PC-3 (cell line): ENCODE measurements at regions not wholly inside any gene's neighbourhood (a gene's known extent, or its start where the extent isn't known, plus 50 kb on each side); places are given as distances from the start of the nearest gene placed in this dataset.

Experiments used
- ATAC-seq: fragments of 200-7000 bp; cut with Tn5 transposase; 2 replicates; pipeline ENCODE4 v1.9.1; 2020; ENCODE audit warnings: mild to moderate bottlenecking, moderate library complexity
- BruUV-seq: library from RNA; stranded (reverse); fragments of 400-500 nt; replicated peaks from 2 replicates; lab custom pipeline; 2021; lab: Mats Ljungman, UMichigan
- CTCF ChIA-PET: fragments of 300-600 bp; sonication (Branson Sonifier 250); formaldehyde crosslinking; loops from one replicate; lab custom pipeline; 2022; ENCODE audit warnings: antibody characterized with exemption; lab: Charles Lee
- POLR2A ChIA-PET: fragments of 300-600 bp; sonication (Branson Sonifier 250); formaldehyde crosslinking; loops from one replicate; lab custom pipeline; 2022; ENCODE audit warnings: antibody characterized with exemption; ENCODE audit not compliant: unreplicated experiment; lab: Charles Lee
- DNase-seq: peaks from one replicate; pipeline ENCODE4 v3.0.0-alpha.2; 2015
- H2AFZ ChIP-seq: fragments of 300-600 bp; sonication (generic); 2 replicates; pipeline ENCODE4 v1.6.0; 2016; ENCODE audit warnings: antibody characterized with exemption, low read length
- H3F3A ChIP-seq: fragments of 300-600 bp; sonication (generic); one replicate; pipeline ENCODE4 v1.6.0; 2017; ENCODE audit warnings: antibody characterized with exemption, low read length, control low read depth, mild to moderate bottlenecking; ENCODE audit not compliant: unreplicated experiment
- H3K27ac ChIP-seq: fragments of 300-600 bp; sonication (generic); 2 replicates; pipeline ENCODE4 v1.5.1; 2016; ENCODE audit warnings: mild to moderate bottlenecking, low read length
- H3K27me3 ChIP-seq: fragments of 300-600 bp; sonication (generic); 2 replicates; pipeline ENCODE4 v1.6.1; 2016; ENCODE audit warnings: low read length, mixed read lengths
- H3K36me3 ChIP-seq: fragments of 300-600 bp; sonication (generic); 2 replicates; pipeline ENCODE4 v1.6.1; 2016; ENCODE audit warnings: low read depth, mixed run types, low read length, mixed read lengths
- H3K4me1 ChIP-seq: fragments of 300-600 bp; sonication (generic); 2 replicates; pipeline ENCODE4 v1.5.1; 2016; ENCODE audit warnings: low read length; ENCODE audit not compliant: insufficient read depth
- H3K4me2 ChIP-seq: fragments of 300-600 bp; sonication (generic); 2 replicates; pipeline ENCODE4 v1.6.0; 2016; ENCODE audit warnings: low read length
- H3K4me3 ChIP-seq: fragments of 300-600 bp; sonication (generic); 2 replicates; pipeline ENCODE4 v1.5.1; 2016; ENCODE audit warnings: mild to moderate bottlenecking, low read length, mixed read lengths
- H3K79me2 ChIP-seq: fragments of 300-600 bp; sonication (generic); 2 replicates; pipeline ENCODE4 v1.6.1; 2017; ENCODE audit warnings: low read length, mixed read lengths
- H3K9ac ChIP-seq: fragments of 300-600 bp; sonication (generic); 2 replicates; pipeline ENCODE4 v1.6.0; 2016; ENCODE audit warnings: mild to moderate bottlenecking, low read length
- H3K9me2 ChIP-seq: fragments of 300-600 bp; sonication (generic); replicated peaks from 2 replicates; pipeline ENCODE4 v1.6.1; 2016; ENCODE audit warnings: mixed run types, low read length, mixed read lengths
- H3K9me3 ChIP-seq: fragments of 300-600 bp; sonication (generic); 2 replicates; pipeline ENCODE4 v1.6.1; 2016; ENCODE audit warnings: low read length, mixed read lengths
- H4K20me1 ChIP-seq: fragments of 300-600 bp; sonication (generic); 2 replicates; pipeline ENCODE4 v1.6.1; 2016; ENCODE audit warnings: low read length, mixed read lengths
- EZH2 ChIP-seq: fragments of 300-600 bp; sonication (generic); IDR thresholded peaks from one replicate; pipeline ENCODE4 v1.6.1; 2017; ENCODE audit warnings: antibody characterized with exemption, mild to moderate bottlenecking, low read length; ENCODE audit not compliant: unreplicated experiment
- EZH2phosphoT487 ChIP-seq: fragments of 300-600 bp; sonication (generic); IDR thresholded peaks from 2 replicates; pipeline ENCODE4 v1.6.1; 2018; ENCODE audit warnings: mild to moderate bottlenecking, antibody characterized with exemption, low read length, borderline replicate concordance
- intact Hi-C: fragments of 100-400 bp; cut with micrococcal nuclease; formaldehyde crosslinking; loops from 2 replicates; pipeline ENCODE4 v1.9.0; 2023
- TF ChIP-seq, protein P1 (sequence below): fragments of 300-600 bp; sonication (generic); conservative IDR thresholded peaks from 2 replicates; pipeline ENCODE4 v1.5.1; 2017; ENCODE audit warnings: antibody characterized with exemption, low read depth, mild to moderate bottlenecking, low read length

DNA sequence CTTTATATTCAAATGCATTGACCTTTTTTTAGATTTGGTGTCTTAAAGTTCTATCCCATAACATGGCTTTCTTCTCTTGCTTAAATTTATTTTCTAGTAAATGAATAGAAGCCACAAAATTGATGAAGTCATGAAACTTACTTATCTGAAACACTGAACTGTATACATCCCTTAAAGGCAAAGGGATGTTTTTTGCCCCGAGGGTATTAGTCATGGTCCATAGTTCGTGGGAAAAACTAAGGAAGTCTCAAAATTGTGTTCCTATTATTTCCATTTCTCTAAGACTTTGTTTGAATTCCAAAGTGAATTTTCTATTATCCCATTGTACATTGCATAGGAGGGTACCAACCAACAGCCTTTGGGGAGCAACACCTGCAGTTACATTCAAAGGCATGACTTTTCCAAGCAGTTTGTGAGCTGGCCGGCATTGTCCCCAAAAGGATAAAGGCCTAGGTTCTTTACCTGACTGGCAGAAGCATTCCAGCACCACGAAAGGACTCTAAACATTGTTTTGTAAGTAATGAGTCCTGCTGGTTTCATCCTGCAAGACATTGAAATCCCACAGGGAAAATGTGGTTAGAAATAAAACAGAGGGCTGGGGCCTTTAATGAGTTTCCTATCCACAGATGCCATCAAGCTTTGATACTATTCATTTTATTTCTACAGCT lies 473.5 kb downstream of the PRKD1 start:
- no peaks in the 10 kb centered on the region for H3K36me3 ChIP-seq
- H4K20me1 ChIP-seq, result no peaks in the 10 kb centered on the region
- TF ChIP-seq EZH2phosphoT487 (no peak), EZH2 (no peak)
- TF ChIP-seq, protein P1, sequence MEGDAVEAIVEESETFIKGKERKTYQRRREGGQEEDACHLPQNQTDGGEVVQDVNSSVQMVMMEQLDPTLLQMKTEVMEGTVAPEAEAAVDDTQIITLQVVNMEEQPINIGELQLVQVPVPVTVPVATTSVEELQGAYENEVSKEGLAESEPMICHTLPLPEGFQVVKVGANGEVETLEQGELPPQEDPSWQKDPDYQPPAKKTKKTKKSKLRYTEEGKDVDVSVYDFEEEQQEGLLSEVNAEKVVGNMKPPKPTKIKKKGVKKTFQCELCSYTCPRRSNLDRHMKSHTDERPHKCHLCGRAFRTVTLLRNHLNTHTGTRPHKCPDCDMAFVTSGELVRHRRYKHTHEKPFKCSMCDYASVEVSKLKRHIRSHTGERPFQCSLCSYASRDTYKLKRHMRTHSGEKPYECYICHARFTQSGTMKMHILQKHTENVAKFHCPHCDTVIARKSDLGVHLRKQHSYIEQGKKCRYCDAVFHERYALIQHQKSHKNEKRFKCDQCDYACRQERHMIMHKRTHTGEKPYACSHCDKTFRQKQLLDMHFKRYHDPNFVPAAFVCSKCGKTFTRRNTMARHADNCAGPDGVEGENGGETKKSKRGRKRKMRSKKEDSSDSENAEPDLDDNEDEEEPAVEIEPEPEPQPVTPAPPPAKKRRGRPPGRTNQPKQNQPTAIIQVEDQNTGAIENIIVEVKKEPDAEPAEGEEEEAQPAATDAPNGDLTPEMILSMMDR, result no peak
- H3K4me3 ChIP-seq, result no peak overlapping the region
- no peaks in the 10 kb centered on the region for H3K79me2 ChIP-seq
- H3F3A ChIP-seq, result no peaks in the 10 kb centered on the region
- ATAC-seq, result no peak
- DNase-seq, result no peak
- H3K9me3 ChIP-seq, result no peaks in the 10 kb centered on the region
- H3K9me2 ChIP-seq, result no peaks in the 10 kb centered on the region
- no peak overlapping the region for H3K27ac ChIP-seq
- intact Hi-C loops, result no loop called here
- peaks cover 23% of the 10 kb centered on the region for H3K27me3 ChIP-seq
- no peak overlapping the region for H2AFZ ChIP-seq
- peaks cover 9% of the 10 kb centered on the region for H3K4me1 ChIP-seq
- no TSS peak for BruUV-seq
- CTCF ChIA-PET, result no interaction called here
- POLR2A ChIA-PET, result no interaction called here
- H3K9ac ChIP-seq, result no peak overlapping the region
- H3K4me2 ChIP-seq, result no peak overlapping the region

DNA sequence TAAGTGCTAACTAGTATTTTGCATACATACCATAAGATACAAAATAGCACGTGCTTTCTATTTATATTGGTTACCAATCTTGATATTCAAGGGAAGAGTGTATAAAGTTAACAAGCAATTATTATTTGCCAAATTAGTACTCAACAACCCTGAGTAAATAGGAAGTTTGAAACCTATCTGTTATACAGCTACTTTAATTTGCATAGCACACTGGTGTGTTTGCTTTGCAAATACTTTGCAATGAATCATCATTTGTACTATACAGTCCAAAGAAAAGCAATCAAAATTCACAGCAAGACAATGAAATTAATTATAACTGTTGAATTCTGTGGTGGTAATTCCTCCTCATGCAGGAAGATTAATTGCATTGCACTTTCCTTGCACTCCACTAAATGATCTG lies 469.1 kb downstream of the PRKD1 start:
- POLR2A ChIA-PET, result no interaction called here
- CTCF ChIA-PET, result no interaction called here
- Histone ChIP-seq H3K9ac (no peak overlapping the region), H3K27me3 (peaks cover 29% of the 10 kb centered on the region; the same call in 1 of the 2 replicates), H2AFZ (no peak overlapping the region), H3K27ac (no peak overlapping the region), H3K36me3 (no peaks in the 10 kb centered on the region), H3K4me1 (peaks cover 9% of the 10 kb centered on the region), H3K9me3 (no peaks in the 10 kb centered on the region), H3K4me3 (no peak overlapping the region), H3K79me2 (no peaks in the 10 kb centered on the region), H3K4me2 (no peak overlapping the region), H4K20me1 (no peaks in the 10 kb centered on the region), H3K9me2 (no peaks in the 10 kb centered on the region), H3F3A (no peaks in the 10 kb centered on the region)
- ATAC-seq (peak; percentile 99), DNase-seq (peak; percentile 32)
- intact Hi-C loops, result no loop called here
- no TSS peak for BruUV-seq
- TF ChIP-seq, protein P1, result no peak
- TF ChIP-seq EZH2 (no peak), EZH2phosphoT487 (no peak)

DNA sequence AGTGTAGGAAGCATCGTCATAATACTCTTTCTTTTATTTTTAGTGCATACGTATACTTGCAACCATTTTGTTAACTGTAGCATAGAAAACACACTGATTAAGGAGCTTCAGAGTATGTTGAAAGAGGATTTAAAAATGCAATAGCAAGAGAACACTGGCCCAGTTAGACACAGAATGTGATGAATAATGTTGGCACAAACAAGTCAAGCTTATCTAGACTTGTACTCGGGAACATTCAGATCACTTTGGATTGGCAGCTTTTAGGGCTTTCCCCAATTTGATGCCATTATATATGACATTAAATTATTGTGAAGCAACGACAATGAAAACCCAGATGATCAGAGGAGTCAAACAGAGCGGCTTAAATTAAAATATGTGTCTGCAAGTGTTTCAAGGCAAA lies 468.1 kb downstream of the PRKD1 start:
- DNase-seq (no peak), ATAC-seq (no peak)
- Histone ChIP-seq H2AFZ (no peak overlapping the region), H3K79me2 (no peaks in the 10 kb centered on the region), H3K4me1 (peaks cover 9% of the 10 kb centered on the region), H3K36me3 (no peaks in the 10 kb centered on the region), H3K9ac (no peak overlapping the region), H3K4me2 (no peak overlapping the region), H3K27me3 (peaks cover 28% of the 10 kb centered on the region; the same call in 1 of the 2 replicates), H4K20me1 (no peaks in the 10 kb centered on the region), H3F3A (no peaks in the 10 kb centered on the region), H3K4me3 (no peak overlapping the region), H3K9me2 (no peaks in the 10 kb centered on the region), H3K9me3 (no peaks in the 10 kb centered on the region), H3K27ac (no peak overlapping the region)
- ChIA-PET POLR2A (no interaction called here), CTCF (interaction anchor here (0.7 kb wide), 1 partner anchor 81 kb away, joined by 3 read pairs; no protein-coding TSS in a partner anchor)
- no TSS peak for BruUV-seq
- intact Hi-C loops, result no loop called here
- TF ChIP-seq EZH2, result no peak
- no peak for TF ChIP-seq EZH2phosphoT487
- TF ChIP-seq, protein P1, result no peak
